ENCODE measurements at regions not wholly inside any gene's neighbourhood (a gene's known extent, or its start where the extent isn't known, plus 50 kb on each side); places are given as distances from the start of the nearest gene placed in this dataset.
A peak's percentile ranks its signal among the peaks of the same experiment; 100 is the strongest.

- H3K27ac ChIP-seq: peak overlapping the region in 1 of 2 donors; percentile 1
- no peaks in the 10 kb centered on the region for H3K9me3 ChIP-seq
- no peaks in the 10 kb centered on the region for H3K27me3 ChIP-seq
- TF ChIP-seq CTCF (IDR thresholded peaks at IDR 0.05) (peak; percentile 19 to 54 (median 39)), POLR2A (IDR thresholded peaks at IDR 0.05) (no peak)
- H3K4me3 ChIP-seq: no peak overlapping the region
- intact Hi-C loops (cut with DNase I; ENCODE audit: low total_unique reads): no loop called here
- peak; percentile 30 to 31 for DNase-seq
- no peaks in the 10 kb centered on the region for H3K36me3 ChIP-seq
- no peaks in the 10 kb centered on the region for H3K4me1 ChIP-seq
Measured at GRCh38 chr1:164440232-164440631, 118.8 kb upstream of the PBX1 start.

GRCh38 chr1:164443166-164443565 is 115.8 kb upstream of the PBX1 start:
- H3K36me3 ChIP-seq: no peaks in the 10 kb centered on the region
- intact Hi-C loops (cut with DNase I; ENCODE audit: low total_unique reads): no loop called here
- H3K9me3 ChIP-seq: no peaks in the 10 kb centered on the region
- no peak for DNase-seq
- no peaks in the 10 kb centered on the region for H3K4me1 ChIP-seq
- no peak overlapping the region for H3K27ac ChIP-seq
- H3K4me3 ChIP-seq: no peak overlapping the region
- H3K27me3 ChIP-seq: no peaks in the 10 kb centered on the region
- TF ChIP-seq POLR2A (IDR thresholded peaks at IDR 0.05) (no peak), CTCF (IDR thresholded peaks at IDR 0.05) (no peak)

GRCh38 chr1:164443836-164444235 is 115.1 kb upstream of the PBX1 start:
- no peaks in the 10 kb centered on the region for H3K4me1 ChIP-seq
- no peaks in the 10 kb centered on the region for H3K36me3 ChIP-seq
- no peaks in the 10 kb centered on the region for H3K9me3 ChIP-seq
- no peaks in the 10 kb centered on the region for H3K27me3 ChIP-seq
- no peak overlapping the region for H3K4me3 ChIP-seq
- intact Hi-C loops (cut with DNase I; ENCODE audit: low total_unique reads): no loop called here
- TF ChIP-seq CTCF (IDR thresholded peaks at IDR 0.05) (no peak), POLR2A (IDR thresholded peaks at IDR 0.05) (no peak)
- no peak for DNase-seq
- H3K27ac ChIP-seq: no peak overlapping the region

GRCh38 chr1:164446020-164446419 is 113.0 kb upstream of the PBX1 start:
- TF ChIP-seq POLR2A (IDR thresholded peaks at IDR 0.05) (no peak), CTCF (IDR thresholded peaks at IDR 0.05) (no peak)

GRCh38 chr1:164452549-164452948 is 106.4 kb upstream of the PBX1 start:
- no peak for DNase-seq
- H3K27me3 ChIP-seq: no peaks in the 10 kb centered on the region
- H3K4me1 ChIP-seq: no peaks in the 10 kb centered on the region
- H3K36me3 ChIP-seq: no peaks in the 10 kb centered on the region
- H3K9me3 ChIP-seq: no peaks in the 10 kb centered on the region
- no peak overlapping the region for H3K4me3 ChIP-seq
- no peak overlapping the region for H3K27ac ChIP-seq
- intact Hi-C loops (cut with DNase I; ENCODE audit: low total_unique reads): no loop called here
- TF ChIP-seq POLR2A (IDR thresholded peaks at IDR 0.05) (no peak), CTCF (IDR thresholded peaks at IDR 0.05) (no peak)

More at GRCh38 chr1:164446020-164446419, 113.0 kb upstream of the PBX1 start:
- Histone ChIP-seq H3K36me3 (no peaks in the 10 kb centered on the region), H3K9me3 (no peaks in the 10 kb centered on the region), H3K4me1 (no peaks in the 10 kb centered on the region), H3K27ac (no peak overlapping the region), H3K27me3 (no peaks in the 10 kb centered on the region), H3K4me3 (no peak overlapping the region)
- intact Hi-C loops (cut with DNase I; ENCODE audit: low total_unique reads): no loop called here
- DNase-seq: no peak
